Iris pigment epithelial cell (primary cell): ENCODE measurements at regions not wholly inside any gene's neighbourhood (a gene's known extent, or its start where the extent isn't known, plus 50 kb on each side); places are given as distances from the start of the nearest gene placed in this dataset.

Experiments used
- DNase-seq: peaks from one replicate; pipeline ENCODE4 v3.0.0-alpha.2; 2011; ENCODE audit warnings: low read depth

- DNase-seq: no peak
These were observed 369.1 kb downstream of the MAFB start for GRCh38 chr20:40319741-40320516.

GRCh38 chr20:40319056-40319455, 370.0 kb downstream of the MAFB start:
- DNase-seq: no peak

- no peak for DNase-seq
These were observed 371.8 kb downstream of the MAFB start for GRCh38 chr20:40317156-40317790.

- no peak for DNase-seq
These were observed 374.8 kb downstream of the MAFB start for GRCh38 chr20:40314278-40314677.

GRCh38 chr20:40313730-40314129, 375.3 kb downstream of the MAFB start:
- no peak for DNase-seq

- peak; percentile 5 for DNase-seq
These were observed 379.3 kb downstream of the MAFB start for GRCh38 chr20:40309731-40310130.

GRCh38 chr20:40307997-40308396, 381.0 kb downstream of the MAFB start:
- DNase-seq: no peak

GRCh38 chr20:40307268-40307667, 381.8 kb downstream of the MAFB start:
- no peak for DNase-seq

GRCh38 chr20:40305303-40305702, 383.7 kb downstream of the MAFB start:
- DNase-seq: no peak

GRCh38 chr20:40304119-40304613, 384.9 kb downstream of the MAFB start:
- DNase-seq: no peak

- no peak for DNase-seq
These were observed 394.3 kb downstream of the MAFB start for GRCh38 chr20:40294747-40295146.

- no peak for DNase-seq
These were observed 394.9 kb downstream of the MAFB start for GRCh38 chr20:40294175-40294574.

GRCh38 chr20:40293740-40294139, 395.3 kb downstream of the MAFB start:
- no peak for DNase-seq

- no peak for DNase-seq
These were observed 397.4 kb downstream of the MAFB start for GRCh38 chr20:40291493-40292135.

- no peak for DNase-seq
These were observed 401.4 kb downstream of the MAFB start for GRCh38 chr20:40287683-40288082.

- DNase-seq: no peak
These were observed 402.0 kb downstream of the MAFB start for GRCh38 chr20:40286975-40287531.

- no peak for DNase-seq
These were observed 404.4 kb downstream of the MAFB start for GRCh38 chr20:40284611-40285010.

GRCh38 chr20:40283689-40284088, 405.3 kb downstream of the MAFB start:
- no peak for DNase-seq

- no peak for DNase-seq
These were observed 406.1 kb downstream of the MAFB start for GRCh38 chr20:40282941-40283340.

GRCh38 chr20:40282541-40282940, 406.5 kb downstream of the MAFB start:
- DNase-seq: no peak

- no peak for DNase-seq
These were observed 408.4 kb downstream of the MAFB start for GRCh38 chr20:40280616-40281015.

- peak; percentile 42 for DNase-seq
These were observed 409.6 kb downstream of the MAFB start for GRCh38 chr20:40279390-40279789.

- DNase-seq: no peak
These were observed 410.4 kb downstream of the MAFB start for GRCh38 chr20:40278673-40279072.
